ENCODE measurements at regions not wholly inside any gene's neighbourhood (a gene's known extent, or its start where the extent isn't known, plus 50 kb on each side); places are given as distances from the start of the nearest gene placed in this dataset.

DNA sequence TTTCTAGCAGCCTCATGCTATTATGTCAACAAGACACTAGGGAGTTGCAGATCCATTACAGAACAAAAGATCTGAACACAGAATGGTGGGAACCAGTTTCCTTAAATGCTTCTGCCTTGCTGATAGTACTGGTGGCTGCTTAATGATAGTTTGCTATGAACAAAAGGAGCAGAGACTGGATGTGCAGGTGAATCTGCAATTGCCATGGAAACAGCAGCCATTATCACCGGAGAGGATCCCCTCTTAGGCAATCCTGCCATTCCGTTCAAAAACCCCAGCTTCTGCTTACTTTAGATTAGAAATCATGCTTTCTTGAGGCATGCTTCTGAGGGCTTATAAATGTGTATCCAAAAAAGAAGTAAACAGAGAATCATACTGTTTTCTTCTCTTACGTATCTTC, 80.0 kb upstream of the PRKAR2B start:
- Histone ChIP-seq H3K4me3 (ENCODE audit: low read depth in 1 of 3, low read length in 3 of 3) (no peak overlapping the region), H3K9me3 (ENCODE audit: control insufficient read depth in 4 of 4, low read length in 3 of 4) (no peaks in the 10 kb centered on the region), H3K27me3 (ENCODE audit: control insufficient read depth in 4 of 4, insufficient read depth in 4 of 4, low read length in 3 of 4) (no peaks in the 10 kb centered on the region), H3K4me1 (ENCODE audit: control insufficient read depth in 4 of 4, insufficient read depth in 4 of 4, low read length in 3 of 4) (no peaks in the 10 kb centered on the region), H3K27ac (ENCODE audit: low read depth in 1 of 2, low read length in 2 of 2) (no peak overlapping the region), H3K36me3 (ENCODE audit: control insufficient read depth in 4 of 4, insufficient read depth in 3 of 4, low read depth in 1 of 4, low read length in 3 of 4) (no peaks in the 10 kb centered on the region), H3K9ac (ENCODE audit: low read depth in 1 of 2, low read length in 2 of 2) (no peak overlapping the region)
- 46% methylated on average over 3 of the region's 3 CpGs for WGBS
- TF ChIP-seq RXRA (IDR thresholded peaks at IDR 0.05) (no peak), YY1 (IDR thresholded peaks at IDR 0.05) (no peak), SP1 (IDR thresholded peaks at IDR 0.05) (no peak), FOXA1 (IDR thresholded peaks at IDR 0.05) (no peak), HNF4G (IDR thresholded peaks at IDR 0.05) (no peak), TAF1 (conservative IDR thresholded peaks at IDR 0.05) (no peak), GABPA (IDR thresholded peaks at IDR 0.05 in 1 of 2, conservative IDR thresholded peaks at IDR 0.05 in 1 of 2) (no peak), NR2F2 (IDR thresholded peaks at IDR 0.05) (no peak), EGR1 (IDR thresholded peaks at IDR 0.05; ENCODE audit: low read depth in 2 of 2) (no peak), HNF4A (conservative IDR thresholded peaks at IDR 0.05) (no peak), JUND (IDR thresholded peaks at IDR 0.05) (no peak), FOXA2 (IDR thresholded peaks at IDR 0.05) (no peak), RAD21 (IDR thresholded peaks at IDR 0.05) (no peak)
- TF ChIP-seq, protein P1, sequence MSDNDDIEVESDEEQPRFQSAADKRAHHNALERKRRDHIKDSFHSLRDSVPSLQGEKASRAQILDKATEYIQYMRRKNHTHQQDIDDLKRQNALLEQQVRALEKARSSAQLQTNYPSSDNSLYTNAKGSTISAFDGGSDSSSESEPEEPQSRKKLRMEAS (IDR thresholded peaks at IDR 0.05) = no peak
- TF ChIP-seq, protein P2, sequence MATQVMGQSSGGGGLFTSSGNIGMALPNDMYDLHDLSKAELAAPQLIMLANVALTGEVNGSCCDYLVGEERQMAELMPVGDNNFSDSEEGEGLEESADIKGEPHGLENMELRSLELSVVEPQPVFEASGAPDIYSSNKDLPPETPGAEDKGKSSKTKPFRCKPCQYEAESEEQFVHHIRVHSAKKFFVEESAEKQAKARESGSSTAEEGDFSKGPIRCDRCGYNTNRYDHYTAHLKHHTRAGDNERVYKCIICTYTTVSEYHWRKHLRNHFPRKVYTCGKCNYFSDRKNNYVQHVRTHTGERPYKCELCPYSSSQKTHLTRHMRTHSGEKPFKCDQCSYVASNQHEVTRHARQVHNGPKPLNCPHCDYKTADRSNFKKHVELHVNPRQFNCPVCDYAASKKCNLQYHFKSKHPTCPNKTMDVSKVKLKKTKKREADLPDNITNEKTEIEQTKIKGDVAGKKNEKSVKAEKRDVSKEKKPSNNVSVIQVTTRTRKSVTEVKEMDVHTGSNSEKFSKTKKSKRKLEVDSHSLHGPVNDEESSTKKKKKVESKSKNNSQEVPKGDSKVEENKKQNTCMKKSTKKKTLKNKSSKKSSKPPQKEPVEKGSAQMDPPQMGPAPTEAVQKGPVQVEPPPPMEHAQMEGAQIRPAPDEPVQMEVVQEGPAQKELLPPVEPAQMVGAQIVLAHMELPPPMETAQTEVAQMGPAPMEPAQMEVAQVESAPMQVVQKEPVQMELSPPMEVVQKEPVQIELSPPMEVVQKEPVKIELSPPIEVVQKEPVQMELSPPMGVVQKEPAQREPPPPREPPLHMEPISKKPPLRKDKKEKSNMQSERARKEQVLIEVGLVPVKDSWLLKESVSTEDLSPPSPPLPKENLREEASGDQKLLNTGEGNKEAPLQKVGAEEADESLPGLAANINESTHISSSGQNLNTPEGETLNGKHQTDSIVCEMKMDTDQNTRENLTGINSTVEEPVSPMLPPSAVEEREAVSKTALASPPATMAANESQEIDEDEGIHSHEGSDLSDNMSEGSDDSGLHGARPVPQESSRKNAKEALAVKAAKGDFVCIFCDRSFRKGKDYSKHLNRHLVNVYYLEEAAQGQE (IDR thresholded peaks at IDR 0.05) = no peak
- TF ChIP-seq, protein P3, sequence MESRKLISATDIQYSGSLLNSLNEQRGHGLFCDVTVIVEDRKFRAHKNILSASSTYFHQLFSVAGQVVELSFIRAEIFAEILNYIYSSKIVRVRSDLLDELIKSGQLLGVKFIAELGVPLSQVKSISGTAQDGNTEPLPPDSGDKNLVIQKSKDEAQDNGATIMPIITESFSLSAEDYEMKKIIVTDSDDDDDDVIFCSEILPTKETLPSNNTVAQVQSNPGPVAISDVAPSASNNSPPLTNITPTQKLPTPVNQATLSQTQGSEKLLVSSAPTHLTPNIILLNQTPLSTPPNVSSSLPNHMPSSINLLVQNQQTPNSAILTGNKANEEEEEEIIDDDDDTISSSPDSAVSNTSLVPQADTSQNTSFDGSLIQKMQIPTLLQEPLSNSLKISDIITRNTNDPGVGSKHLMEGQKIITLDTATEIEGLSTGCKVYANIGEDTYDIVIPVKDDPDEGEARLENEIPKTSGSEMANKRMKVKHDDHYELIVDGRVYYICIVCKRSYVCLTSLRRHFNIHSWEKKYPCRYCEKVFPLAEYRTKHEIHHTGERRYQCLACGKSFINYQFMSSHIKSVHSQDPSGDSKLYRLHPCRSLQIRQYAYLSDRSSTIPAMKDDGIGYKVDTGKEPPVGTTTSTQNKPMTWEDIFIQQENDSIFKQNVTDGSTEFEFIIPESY (IDR thresholded peaks at IDR 0.05) = no peak
- TF ChIP-seq, protein P4, sequence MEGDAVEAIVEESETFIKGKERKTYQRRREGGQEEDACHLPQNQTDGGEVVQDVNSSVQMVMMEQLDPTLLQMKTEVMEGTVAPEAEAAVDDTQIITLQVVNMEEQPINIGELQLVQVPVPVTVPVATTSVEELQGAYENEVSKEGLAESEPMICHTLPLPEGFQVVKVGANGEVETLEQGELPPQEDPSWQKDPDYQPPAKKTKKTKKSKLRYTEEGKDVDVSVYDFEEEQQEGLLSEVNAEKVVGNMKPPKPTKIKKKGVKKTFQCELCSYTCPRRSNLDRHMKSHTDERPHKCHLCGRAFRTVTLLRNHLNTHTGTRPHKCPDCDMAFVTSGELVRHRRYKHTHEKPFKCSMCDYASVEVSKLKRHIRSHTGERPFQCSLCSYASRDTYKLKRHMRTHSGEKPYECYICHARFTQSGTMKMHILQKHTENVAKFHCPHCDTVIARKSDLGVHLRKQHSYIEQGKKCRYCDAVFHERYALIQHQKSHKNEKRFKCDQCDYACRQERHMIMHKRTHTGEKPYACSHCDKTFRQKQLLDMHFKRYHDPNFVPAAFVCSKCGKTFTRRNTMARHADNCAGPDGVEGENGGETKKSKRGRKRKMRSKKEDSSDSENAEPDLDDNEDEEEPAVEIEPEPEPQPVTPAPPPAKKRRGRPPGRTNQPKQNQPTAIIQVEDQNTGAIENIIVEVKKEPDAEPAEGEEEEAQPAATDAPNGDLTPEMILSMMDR (IDR thresholded peaks at IDR 0.05; ENCODE audit: low read depth, low read length, missing input control) = no peak
- TF ChIP-seq, protein P5, sequence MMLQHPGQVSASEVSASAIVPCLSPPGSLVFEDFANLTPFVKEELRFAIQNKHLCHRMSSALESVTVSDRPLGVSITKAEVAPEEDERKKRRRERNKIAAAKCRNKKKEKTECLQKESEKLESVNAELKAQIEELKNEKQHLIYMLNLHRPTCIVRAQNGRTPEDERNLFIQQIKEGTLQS (IDR thresholded peaks at IDR 0.05) = no peak
- DNase-seq (ENCODE audit: low spot score) = no peak

Measured in liver (tissue), 8 donors.